GM12872 (cell line): ENCODE measurements at regions not wholly inside any gene's neighbourhood (a gene's known extent, or its start where the extent isn't known, plus 50 kb on each side); places are given as distances from the start of the nearest gene placed in this dataset.

Experiments
- CTCF ChIP-seq: IDR thresholded peaks from 3 replicates; pipeline ENCODE4 v1.5.1; 2011; ENCODE audit warnings: low read depth, mild to moderate bottlenecking, low read length, moderate library complexity; ENCODE audit not compliant: insufficient read depth

- TF ChIP-seq CTCF: no peak
Measured at GRCh38 chr12:34097213-34097612, 74.9 kb downstream of the ALG10 start.

GRCh38 chr12:34105392-34105933, 83.2 kb downstream of the ALG10 start:
- TF ChIP-seq CTCF: no peak

GRCh38 chr12:34106172-34106571, 83.9 kb downstream of the ALG10 start:
- no peak for TF ChIP-seq CTCF

- TF ChIP-seq CTCF: no peak
Measured at GRCh38 chr12:34107016-34107415, 84.7 kb downstream of the ALG10 start.

GRCh38 chr12:34107781-34108404, 85.6 kb downstream of the ALG10 start:
- TF ChIP-seq CTCF: no peak

- no peak for TF ChIP-seq CTCF
Measured at GRCh38 chr12:34108405-34108803, 86.1 kb downstream of the ALG10 start.

GRCh38 chr12:34108967-34109366, 86.7 kb downstream of the ALG10 start:
- no peak for TF ChIP-seq CTCF
